HG02938 (cell line): ENCODE measurements at regions not wholly inside any gene's neighbourhood (a gene's known extent, or its start where the extent isn't known, plus 50 kb on each side); places are given as distances from the start of the nearest gene placed in this dataset.

ENCODE experiments used
- ATAC-seq: cut with Tn5 transposase; IDR thresholded peaks from one replicate; pipeline ENCODE4 v1.9.1; 2021; ENCODE audit warnings: mild to moderate bottlenecking, moderate library complexity; ENCODE audit not compliant: unreplicated experiment

DNA sequence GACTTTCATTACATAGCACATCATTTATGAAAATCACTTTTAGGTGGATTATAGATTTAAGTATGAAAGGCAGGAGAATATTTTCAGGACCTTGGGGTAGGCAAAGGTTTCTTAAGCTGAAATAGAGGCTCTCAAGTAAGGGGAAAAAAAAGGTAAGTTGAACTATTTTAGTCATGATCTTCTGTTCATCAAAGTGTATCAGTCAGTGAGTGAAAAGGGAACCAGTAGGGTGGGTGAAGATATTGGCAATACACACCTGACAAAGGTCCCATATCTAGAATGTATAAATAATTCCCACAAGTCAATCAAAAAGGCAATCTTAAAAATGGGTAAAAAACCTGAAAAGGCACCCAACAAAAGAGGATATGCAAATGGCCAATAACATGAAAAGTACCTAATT lies 218.6 kb downstream of the KLF13 start:
- no peak for ATAC-seq

DNA sequence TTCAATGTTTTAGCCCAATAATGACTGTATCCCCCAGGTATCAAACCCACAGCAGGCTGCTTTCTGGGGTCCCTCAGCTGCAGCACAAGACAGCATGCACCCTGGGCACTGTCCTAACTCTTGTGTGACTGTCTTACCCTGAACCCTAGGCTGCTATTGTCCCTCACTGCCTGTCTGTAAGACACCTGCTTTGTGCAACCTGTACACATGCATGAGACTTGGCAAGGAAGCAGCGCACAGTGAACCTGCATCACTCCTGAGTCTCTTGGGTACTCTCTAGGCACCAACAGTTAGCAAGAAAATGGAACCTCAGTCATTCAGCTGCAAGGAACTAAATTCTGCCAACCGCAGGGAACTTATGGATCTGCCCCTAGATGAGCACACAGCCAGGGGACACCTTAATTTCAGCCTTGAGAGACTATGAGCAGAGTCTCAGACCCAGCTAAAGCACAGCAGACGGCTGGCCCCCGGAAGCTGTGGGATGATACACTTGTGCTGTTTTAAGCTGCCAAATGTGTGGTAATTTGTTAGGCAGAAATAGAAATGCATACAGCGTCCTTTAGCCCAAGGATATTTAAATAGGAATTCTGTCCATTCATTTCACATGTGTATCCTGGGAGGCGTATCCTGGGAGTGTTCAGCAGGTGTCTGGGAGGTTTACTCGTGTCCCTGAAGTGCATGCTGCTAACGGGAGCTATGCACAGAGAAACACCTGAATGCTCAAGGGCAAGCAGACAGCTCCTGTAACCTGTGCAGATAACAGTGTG lies 223.8 kb downstream of the KLF13 start:
- ATAC-seq = no peak

- ATAC-seq = no peak
Measured at GRCh38 chr15:31551323-31551722, 224.7 kb downstream of the KLF13 start.

GRCh38 chr15:31552482-31553099 lies 226.0 kb downstream of the KLF13 start:
- no peak for ATAC-seq

DNA sequence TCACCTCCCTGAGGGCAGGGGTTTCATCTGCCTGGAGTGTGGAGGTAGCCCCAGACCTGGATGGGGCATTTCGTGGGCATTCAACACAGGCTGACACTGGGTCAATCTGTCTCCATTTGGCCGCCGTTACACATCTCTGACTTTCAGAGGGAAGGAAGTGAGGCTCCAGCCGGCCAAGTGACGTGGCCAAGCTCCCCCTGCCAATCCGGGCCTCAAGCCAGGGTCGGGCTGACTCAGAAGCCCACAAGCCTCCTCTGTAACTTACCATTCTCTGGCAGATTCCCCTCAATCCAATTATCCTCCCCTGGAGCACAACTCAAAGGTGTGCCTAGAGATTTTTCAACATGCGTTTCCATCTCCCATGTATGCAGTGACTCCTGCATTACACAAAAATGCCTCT lies 227.6 kb downstream of the KLF13 start:
- no peak for ATAC-seq

DNA sequence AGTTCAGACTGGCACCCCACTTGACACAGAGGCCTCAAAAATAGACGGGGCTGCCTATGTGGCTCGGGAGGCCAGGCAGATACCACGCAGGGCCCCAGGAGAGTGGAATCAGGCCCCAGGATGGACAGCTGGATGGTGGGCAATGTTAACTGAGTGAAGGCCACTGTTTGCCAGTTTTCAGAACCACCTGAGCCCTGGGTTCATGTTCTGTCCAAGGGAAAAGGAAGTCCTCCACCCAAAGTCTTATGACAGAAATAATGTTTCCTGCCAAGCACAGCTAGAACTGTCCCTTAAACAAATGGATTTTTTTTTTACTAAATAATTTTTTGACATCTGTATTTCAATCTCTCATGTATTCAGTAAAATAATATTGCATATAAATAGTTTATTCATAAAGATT lies 228.4 kb downstream of the KLF13 start:
- no peak for ATAC-seq

DNA sequence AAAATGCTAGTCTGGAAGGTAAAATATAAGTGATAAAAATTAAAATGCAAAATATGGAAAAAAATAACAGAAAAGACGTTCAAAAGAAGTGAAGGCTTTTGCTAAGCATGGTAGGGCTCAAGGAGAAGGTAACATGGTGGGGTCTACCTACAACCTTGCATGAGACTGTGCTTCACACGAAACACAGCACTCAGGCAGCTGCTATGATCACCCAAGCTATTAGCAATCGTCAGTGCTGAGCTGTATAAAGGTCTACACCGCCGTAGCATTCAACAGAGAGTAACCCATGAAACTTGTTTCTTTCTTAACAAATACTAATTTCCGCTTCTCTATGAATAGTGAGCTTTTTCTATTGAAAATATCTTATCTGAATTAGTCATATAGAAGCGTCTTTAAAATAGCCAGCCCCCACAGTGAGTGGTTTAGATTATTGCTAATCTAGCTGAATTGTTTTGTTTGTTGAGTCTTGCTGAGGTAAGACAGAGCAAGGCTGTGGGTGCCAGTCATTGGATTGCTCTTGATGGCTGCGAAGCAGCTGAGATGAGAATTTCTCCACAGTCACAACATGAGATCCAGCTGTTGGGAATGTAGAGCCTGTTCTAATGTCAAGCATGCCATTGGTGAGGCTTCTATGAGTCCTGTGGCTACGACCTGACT lies 230.0 kb downstream of the KLF13 start:
- no peak for ATAC-seq

DNA sequence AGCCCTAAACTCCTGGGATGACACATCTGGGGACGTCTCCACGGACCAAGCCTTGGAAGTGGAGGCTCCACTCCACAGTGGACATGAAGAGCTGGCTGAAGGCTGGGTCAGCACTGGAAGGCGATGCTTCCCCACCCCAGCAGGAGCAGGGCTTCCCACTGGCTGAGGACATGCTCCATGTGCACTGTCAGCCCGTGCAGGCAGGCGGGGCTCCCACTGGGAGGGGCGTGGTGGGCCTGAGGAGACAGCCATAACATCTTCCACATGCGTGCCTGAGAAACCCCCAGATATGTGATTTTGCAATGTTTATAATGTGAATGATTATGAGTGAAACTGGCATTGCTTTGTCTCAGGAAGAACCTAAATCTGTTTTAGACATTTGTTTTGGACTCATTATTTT lies 231.3 kb downstream of the KLF13 start:
- ATAC-seq = no peak

GRCh38 chr15:31558840-31559239 lies 232.2 kb downstream of the KLF13 start:
- ATAC-seq = no peak

DNA sequence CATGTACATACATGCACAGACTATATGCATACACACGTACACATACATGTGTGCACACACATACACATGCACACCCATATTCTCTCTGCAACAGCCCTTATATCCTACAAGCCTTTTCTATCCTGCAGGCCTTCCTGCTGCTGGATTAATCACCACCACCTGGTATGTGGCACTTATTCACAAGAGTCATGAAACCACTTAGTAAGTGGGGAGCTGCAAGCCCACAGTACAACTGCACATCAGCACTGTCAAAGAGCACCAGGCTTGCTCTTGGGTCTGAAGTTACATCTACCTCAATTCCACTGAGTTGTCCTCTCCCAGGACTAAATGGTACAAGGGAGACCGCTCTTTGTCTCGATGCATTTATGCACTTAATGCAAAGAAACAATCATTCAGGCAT lies 233.2 kb downstream of the KLF13 start:
- ATAC-seq = no peak

- no peak for ATAC-seq
Measured at GRCh38 chr15:31560643-31561042, 234.0 kb downstream of the KLF13 start.

DNA sequence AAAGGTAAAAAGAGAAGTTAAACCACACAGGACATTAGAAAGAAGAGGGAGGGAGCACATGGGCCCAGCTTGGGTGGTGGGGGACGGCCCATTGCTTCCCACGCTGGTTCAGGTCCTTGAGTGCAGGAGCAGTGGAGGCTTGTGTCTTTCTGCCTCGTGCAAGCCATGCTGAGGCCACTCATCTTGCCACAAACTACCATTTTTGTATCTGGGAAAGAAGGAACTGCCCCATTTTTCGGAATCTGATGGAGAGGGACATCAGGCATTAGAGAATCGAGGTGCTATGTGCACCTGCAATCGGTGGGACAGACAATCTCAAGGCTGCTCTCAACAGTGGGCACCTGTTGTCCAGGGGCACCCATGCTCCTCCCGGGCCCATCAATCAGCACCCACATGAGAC lies 234.5 kb downstream of the KLF13 start:
- no peak for ATAC-seq

DNA sequence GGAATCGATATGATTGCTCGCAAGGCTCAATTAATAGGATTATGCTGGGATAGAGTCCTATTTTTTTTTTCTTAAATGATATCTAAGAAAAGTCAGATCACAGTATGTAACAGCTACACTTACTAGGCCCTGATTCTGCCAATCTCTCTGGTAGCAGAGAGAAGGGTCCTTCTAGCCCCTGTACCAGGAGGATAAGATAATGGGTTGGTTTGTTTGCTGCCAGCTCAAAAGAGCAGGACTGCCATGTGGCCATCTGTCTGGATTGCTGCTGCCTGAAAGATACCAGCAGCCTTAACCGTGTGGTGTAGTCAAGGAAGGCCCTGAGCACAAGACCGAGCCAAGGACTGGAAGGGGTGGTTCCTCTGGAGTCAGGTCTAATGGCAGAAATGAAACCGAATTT lies 236.4 kb downstream of the KLF13 start:
- ATAC-seq = no peak

- no peak for ATAC-seq
Measured at GRCh38 chr15:31563421-31563820, 236.8 kb downstream of the KLF13 start.

- no peak for ATAC-seq
Measured at GRCh38 chr15:31567861-31568260, 241.2 kb downstream of the KLF13 start.

DNA sequence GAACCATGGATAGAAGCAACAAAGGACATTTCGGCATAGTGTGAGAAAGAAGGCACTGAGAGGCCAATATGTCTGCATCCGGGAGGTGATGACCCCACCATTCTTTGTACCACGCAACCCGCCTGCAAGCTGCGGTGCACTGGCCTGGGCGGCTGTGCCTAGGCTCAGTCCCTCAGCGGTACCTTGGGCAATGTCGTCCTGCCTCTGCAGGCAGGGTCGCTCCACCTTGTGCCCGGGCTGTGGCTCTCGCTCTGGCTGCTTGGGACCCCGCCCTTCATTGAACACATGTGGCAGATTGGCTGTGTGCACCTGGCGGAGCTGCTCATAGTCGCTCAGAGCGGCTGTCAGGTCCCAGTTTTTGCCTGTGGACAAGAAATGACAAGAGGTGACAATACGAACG lies 243.2 kb downstream of the KLF13 start:
- no peak for ATAC-seq

DNA sequence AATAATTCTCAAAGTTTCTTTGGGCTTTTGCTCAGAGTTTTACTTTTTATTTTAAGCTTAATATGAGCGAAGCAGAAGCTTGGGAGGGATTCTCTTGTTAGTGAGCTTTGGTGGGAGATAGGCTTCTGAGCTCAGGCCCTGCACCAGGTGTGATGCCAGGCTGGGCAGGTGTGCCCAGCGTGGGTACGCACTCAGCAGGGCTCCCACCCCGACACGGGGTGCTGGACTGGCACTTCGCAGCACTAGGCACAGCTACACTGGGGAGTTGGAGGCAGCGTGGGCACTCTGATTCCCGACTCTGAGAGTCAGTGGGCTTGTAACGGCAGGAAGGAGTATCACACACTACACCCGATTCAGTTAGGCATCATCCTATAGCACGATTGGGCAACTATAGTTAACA lies 244.0 kb downstream of the KLF13 start:
- no peak for ATAC-seq

DNA sequence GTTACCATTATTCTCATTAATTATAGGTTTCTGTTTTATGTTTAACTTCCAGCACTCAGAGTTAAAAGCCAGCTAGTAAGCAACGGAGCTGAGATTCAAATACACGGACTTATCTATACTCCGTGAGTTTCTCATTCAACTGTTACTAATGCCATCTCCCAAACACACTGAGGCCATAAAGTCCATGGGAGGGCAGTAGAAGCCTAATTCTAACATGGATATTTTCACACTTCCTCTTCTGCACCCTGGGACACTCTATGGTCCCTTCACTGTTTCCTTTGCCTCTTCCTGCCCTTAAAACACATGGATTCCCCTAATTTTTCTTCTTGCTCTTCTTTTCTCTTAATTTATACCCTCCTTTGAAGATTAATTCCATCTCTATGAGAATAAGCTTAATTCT lies 245.0 kb downstream of the KLF13 start:
- ATAC-seq = no peak

DNA sequence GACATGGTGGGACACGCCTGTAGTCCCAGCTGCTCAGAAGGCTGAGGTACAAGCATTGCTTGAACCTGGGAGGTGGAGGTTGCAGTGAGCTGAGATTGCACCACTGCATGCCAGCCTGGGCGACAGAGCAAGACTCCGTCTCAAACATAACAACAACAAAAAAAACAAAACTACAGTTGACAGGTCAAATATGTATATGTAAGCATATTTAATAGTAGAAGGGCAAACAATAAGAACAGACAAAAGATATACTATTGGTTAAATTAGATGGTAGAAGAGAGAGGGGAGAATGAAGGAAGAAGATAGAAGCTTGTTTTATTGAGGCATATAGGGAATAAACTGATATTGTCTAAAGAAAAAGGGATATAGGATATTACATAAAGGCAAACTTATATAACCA lies 247.1 kb downstream of the KLF13 start:
- ATAC-seq = no peak

DNA sequence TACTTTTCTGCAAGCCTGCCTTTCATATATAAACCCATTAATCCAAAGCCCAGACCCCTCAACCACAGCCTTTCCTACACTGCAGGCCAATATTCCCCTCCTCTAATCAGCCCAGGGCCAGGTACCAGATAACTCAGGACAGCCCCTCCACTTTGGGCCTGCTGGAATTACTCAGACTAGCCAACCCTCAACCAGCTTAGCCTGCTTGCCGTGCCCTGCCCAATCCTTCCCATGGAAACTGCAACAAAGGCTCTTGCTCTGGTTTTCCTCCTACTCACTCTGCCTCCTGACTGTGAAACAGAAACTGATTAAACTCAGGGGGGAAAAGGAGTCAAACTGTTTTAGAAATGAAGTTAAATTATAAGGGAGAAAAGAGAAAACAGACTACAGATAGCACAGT lies 248.1 kb downstream of the KLF13 start:
- no peak for ATAC-seq

DNA sequence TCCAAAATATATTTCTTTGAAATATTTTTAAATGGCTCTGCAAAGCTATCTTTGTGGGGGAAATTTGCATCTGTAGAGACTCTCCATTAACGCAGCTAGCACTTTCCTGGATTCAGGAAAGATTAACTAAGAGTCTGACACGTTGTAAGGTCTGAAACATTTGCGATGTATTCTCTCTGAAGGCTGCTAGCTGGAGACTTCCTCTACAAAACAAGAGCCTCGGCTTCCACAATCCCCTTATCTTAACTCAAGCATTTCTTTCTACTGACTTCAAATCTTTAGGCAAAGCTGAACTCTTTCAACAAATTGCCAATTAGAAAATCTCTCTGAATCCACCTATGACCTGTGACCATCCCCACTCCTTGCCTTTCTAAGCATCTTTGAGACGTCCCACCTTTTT lies 250.5 kb downstream of the KLF13 start:
- ATAC-seq = no peak

DNA sequence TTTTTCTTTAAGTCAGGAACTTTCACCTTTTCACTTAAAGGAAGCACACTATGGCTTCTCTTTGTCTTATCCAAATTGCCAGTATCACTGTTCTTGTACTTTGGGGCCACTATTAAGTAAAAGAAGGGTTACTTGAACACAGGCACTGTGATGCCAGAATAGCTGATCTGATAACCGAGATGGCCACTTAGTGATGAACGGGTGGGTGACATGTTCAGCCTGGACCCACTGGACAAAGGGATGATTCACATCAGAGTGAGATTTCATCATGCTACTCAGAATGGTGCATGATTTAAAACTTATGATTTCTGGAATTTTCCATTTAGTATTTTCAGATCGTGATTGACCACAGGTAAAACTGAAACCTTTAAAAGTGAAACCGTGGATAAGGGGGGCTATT lies 252.6 kb downstream of the KLF13 start:
- no peak for ATAC-seq
